ENCODE measurements at regions not wholly inside any gene's neighbourhood (a gene's known extent, or its start where the extent isn't known, plus 50 kb on each side); places are given as distances from the start of the nearest gene placed in this dataset.
A peak's percentile ranks its signal among the peaks of the same experiment; 100 is the strongest.

DNA sequence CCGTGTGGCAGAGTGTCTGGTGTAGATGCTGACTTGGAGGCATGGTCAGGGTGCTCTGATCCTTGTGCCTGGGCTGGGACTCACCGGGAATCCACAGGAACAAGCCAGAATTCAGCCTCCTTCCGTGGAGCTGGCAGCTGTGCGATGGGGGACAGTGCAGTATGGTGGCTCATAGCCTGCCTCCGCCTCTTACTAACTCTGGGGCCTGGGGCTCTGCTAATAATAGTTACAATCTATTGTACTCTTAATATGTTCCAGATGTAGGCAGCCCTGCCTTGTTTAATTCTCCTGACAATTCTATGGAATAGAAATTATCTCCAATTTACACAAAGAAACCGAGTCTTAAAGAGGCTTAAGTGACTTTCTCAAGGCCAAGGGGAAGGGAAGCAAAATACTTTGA lies 77.6 kb downstream of the PCDH1 start:
- H3K4me3 ChIP-seq (ENCODE audit: low read length): no peak overlapping the region
- DNase-seq (ENCODE audit: low read depth, low spot score): no peak

DNA sequence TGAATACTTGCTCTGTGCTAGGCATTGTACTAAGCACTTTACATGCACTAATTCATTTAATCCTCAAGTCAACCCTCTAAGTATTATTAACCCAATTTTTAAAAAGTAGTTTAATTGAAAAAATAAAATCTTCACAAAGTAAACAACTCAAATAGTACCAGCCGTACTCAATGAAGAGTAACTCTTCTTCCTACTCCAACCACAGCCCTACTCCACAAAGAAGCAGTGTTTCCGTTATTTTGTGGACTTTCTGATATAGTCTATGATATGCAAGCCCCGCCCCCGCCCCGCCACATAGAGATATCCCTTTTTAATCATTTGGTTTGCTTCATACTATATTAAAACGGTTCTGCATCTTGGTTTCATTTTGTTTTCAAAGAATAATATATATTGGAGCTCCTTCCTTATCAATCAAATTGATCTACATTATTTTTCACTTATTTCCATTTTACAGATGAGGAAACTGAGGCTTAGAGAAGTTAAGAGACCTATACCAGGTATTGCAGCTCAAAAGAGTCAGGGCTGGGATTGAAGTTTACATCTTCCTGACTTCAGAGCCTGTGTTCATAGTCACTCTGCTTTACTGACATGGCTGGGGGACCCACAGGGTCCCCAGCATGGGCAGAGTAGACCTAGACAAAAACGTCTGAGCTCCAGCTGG lies 78.6 kb downstream of the PCDH1 start:
- DNase-seq (ENCODE audit: low read depth, low spot score): peak; percentile 53
- H3K4me3 ChIP-seq (ENCODE audit: low read length): no peak overlapping the region

DNA sequence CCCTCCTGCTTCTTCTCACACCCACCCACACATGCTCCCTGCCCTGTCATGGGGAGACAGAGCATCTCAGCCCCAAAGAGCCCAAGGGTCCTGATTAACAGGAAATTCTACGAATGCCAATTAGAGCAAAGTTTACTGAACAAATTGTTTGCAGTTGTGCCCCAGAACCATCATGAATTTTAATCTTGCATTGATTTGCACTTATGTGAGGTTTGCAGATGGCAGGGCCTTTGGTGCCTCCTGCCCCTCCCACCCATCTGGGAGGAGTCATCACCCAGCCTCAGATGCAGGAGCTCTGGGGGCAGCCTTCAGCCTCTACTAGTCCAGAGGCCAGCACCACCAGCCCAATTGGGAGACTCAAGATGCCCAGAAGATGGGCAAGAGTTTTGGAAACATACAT lies 80.8 kb downstream of the PCDH1 start:
- DNase-seq (ENCODE audit: low read depth, low spot score): no peak
- no peak overlapping the region for H3K4me3 ChIP-seq (ENCODE audit: low read length)

DNA sequence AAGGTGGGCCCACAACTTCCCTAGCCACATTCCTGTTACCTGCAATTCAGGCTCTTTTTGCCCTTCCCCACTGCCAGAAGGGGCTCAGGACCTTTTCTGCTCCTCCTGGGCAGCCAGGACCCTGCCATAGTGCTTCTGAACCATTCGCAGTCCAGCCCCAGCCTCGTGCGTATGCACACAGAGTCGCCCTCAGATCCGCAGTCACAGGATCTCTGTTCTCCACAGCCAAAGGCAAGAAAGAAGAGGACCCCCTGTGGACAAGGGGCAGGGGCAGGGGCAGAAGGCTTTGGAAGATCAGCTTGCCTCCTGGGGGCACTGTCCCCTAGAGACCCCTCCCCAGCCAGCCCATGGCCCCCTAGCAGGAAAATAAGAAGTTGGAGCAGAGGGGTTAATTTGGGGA lies 82.8 kb downstream of the PCDH1 start:
- DNase-seq (ENCODE audit: low read depth, low spot score): no peak
- no peak overlapping the region for H3K4me3 ChIP-seq (ENCODE audit: low read length)

DNA sequence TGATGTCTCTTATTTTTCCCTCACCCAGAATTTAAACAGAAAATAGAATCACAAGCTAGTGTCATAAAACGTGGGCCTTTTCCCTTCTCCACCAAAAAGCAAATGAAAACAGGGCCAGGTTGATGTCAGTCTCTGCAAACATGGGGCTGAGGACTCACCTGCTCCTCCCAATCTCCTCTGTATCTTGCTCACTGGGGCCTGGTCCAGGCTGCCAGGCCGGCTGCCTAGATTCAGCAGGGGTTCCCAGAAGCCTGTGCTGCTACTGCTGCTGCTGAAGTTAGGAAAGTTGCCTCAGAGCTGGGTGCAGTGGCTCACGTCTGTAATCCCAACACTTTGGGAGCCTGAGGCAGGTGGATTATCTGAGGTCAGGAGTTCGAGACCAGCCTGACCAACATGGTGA lies 84.3 kb downstream of the PCDH1 start:
- H3K4me3 ChIP-seq (ENCODE audit: low read length): no peak overlapping the region
- DNase-seq (ENCODE audit: low read depth, low spot score): no peak

DNA sequence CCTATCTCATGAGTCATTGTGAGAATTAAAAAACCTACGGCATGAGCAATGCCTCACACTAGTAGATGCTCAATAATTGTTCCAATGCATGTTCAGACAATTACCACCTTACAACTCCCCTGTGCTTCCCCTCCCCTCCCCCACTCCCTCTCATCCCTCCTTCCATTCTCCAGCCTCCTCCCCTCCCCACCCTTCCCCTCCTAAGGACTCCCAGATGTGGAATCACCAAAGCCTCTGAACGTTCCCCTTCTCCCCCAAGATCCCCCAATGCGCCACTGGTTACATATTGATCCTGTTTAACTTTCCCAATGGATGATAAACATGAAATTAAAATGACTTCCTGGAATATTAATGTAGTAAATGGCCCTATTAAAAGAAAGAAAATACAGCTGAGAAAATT lies 84.8 kb downstream of the PCDH1 start:
- H3K4me3 ChIP-seq (ENCODE audit: low read length): no peak overlapping the region
- DNase-seq (ENCODE audit: low read depth, low spot score): no peak

DNA sequence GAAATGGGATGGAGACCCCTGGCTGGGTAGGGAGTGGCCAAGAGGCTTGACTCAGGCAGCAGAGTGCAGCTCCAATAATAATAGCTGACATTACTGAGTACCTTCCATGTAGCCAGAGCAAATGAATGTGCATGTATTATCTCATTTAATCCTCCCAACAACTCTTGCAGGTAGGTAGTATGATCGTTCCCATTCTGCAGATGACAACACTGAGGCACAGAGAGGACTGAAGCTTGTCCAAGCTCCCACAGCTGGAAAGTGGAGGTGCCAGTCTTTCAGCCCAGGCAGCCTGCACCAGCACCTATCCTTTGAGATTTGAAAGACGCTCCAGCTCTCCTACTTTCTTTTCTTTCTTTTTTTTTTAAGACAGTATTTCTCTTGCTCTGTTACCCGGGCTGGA lies 87.6 kb downstream of the PCDH1 start:
- DNase-seq (ENCODE audit: low read depth, low spot score): no peak
- H3K4me3 ChIP-seq (ENCODE audit: low read length): no peak overlapping the region

DNA sequence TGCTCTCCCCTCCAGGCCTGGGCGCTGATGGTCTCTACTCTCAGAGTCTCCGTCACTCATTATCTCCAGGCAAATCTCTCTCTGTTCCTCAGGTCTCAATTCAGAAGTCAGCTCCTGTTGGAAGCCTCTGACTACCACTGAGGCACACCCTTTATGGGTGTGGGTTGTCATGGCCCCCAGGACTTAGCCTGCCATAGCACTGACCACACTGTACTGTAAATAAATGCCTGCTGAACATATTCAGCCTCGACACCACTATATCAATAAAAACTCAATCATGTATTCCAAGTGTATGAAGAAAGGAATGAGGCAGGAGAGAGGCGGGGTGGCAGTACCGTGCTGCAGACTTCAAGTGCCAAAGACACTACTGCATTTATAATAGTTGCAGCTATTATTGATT lies 88.9 kb downstream of the PCDH1 start:
- H3K4me3 ChIP-seq (ENCODE audit: low read length): no peak overlapping the region
- no peak for DNase-seq (ENCODE audit: low read depth, low spot score)

DNA sequence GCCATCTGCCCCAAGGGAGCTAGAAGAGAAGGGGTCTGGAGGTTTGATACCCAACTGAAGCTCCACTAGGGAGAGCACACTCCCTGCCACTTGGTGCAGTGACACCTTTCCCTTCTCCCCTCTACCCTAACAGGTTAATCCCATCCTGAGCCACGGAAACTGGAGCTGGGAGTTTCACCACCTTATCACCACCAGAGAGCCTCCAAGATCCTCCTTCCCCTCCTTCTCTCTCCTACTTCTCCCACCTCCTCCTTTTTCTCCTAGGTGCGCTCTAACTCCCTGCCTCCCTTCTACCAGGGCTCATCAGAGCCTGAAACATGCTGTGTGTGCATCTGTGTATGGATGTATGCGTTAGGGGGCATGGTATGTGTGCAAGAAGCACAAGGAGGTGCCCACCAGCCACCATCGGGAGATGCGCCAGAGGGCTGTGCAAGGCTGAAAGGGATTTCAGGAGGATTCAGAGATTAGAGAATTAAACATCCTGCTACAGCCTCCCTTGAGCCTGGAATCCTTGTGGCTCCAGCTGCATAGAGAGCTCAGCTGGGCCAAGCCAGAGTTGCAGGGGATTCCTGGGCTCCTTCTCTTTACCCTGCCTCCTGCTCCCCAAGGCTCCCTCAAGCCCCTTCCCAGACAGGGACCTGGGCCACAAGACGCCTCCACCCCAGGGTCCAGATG lies 89.8 kb downstream of the PCDH1 start:
- DNase-seq (ENCODE audit: low read depth, low spot score): no peak

DNA sequence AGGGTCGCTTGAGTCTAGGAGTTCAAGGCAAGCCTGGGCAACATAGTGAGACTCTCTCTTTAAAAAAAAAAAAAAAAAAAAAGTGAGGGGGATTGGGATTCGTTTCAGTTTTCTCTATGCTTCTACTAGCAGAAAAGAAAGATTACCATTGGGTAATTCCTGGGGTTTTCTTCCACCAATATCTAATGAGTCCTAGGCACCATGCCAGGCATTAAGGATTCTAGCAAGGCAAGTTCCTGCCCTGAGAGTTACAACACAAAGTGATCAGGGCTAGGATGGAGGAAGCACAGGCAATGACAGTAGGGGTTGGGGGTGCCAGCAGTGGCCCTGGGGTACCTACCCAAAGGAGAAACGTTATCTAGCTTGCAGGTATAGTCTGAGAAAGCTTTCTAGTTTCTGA lies 90.8 kb downstream of the PCDH1 start:
- no peak overlapping the region for H3K4me3 ChIP-seq (ENCODE audit: low read length)
- DNase-seq (ENCODE audit: low read depth, low spot score): no peak

More for the DNA sequence above, 89.8 kb downstream of the PCDH1 start:
- H3K4me3 ChIP-seq (ENCODE audit: low read length): no peak overlapping the region

DNA sequence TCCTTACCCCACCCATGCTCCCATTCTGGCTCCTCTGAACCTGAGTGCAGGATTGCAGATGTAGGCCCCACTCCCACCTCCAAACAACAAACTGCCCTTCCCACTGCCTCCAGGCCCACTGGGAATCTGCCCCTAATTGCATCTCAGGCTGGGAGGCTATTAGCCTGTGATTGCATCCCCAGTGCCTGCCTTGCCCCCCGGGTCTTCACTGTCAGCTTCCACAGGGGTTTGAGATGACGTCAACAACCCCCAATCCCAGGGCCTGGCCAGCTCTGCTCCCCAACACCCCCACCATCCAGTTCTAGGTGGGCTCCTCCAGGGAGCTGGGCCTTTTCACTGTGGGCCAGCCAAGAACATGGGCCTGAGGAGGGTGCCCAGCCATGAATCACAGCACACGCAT lies 91.5 kb downstream of the PCDH1 start:
- no peak overlapping the region for H3K4me3 ChIP-seq (ENCODE audit: low read length)

DNA sequence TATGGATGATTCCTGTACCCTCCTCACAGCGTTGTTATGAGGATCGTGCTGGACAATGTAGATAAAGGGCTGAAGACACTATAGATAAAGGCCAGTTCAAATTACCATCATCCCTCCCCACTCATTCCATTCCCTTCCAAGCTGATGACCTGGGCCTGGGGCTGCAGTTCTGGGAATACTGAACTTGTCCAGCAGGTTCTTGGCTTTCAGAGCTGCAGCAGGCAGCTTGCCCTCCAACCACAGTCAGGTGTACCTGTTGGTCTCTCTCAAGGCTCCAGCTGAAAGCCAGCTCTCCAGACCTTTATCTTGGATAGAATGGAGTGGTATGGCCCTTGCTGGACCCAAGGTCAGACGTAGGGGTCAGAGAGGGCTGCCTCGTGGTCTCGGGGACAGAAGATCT lies 92.5 kb downstream of the PCDH1 start:
- DNase-seq (ENCODE audit: low read depth, low spot score): no peak
- no peak overlapping the region for H3K4me3 ChIP-seq (ENCODE audit: low read length)

More for the DNA sequence above, 91.5 kb downstream of the PCDH1 start:
- DNase-seq (ENCODE audit: low read depth, low spot score): no peak

DNA sequence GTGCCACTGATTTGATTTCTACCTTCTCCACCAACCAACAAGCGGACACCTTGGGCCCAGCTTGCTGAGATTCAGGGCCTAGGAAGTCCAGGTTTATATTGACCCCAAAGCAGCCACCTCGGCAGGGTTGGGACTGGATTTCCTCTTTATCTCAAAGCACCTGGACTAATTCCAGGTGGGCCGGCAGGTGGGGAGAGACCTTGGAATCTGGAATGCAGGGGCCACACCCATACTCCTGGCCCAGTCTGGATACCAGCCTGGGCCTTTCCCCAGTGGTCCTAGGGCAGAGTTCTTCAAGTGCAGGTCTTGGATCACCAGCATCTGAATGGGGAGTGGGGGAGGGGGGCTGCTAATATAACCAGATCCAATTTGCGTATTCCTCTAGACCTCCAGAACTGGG lies 93.1 kb downstream of the PCDH1 start:
- no peak for DNase-seq (ENCODE audit: low read depth, low spot score)
- H3K4me3 ChIP-seq (ENCODE audit: low read length): no peak overlapping the region

DNA sequence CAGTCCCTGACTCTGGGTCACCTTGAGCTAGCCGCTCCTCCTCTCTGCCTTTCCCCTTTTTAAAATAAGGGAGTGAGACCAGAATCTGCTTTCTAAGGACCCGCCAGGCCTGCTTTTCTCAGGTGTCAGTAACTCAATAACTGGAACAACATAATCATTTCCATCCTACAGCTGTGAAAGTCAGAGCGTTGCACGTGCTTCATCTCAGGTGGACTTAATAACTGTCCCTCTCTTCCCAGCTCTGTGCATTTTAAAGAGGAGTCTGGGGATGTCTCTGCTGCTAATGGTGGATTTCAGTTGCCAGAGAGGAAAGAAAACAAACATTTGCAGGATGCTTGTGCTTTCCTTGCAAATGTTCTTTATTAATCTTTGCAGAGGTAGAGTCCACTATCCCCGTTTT lies 93.7 kb downstream of the PCDH1 start:
- DNase-seq (ENCODE audit: low read depth, low spot score): no peak

DNA sequence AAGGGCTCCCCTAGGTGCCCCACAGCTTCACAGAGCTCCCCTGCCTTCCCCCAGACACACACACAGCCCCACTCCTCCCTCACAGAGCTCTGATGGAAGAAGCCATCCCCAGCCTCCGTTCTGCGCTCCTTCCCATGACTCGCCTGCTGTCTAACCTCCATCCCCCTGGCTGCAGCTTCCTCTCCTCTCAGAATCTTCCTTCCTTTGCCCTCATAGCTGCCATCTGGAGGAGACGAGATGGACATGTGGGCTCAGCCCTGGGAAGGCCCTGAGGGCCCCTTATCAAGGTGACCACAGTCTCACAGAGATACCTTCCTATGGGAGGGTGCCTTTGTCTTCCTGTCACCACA lies 94.3 kb downstream of the PCDH1 start:
- H3K4me3 ChIP-seq (ENCODE audit: low read length): no peak overlapping the region
- no peak for DNase-seq (ENCODE audit: low read depth, low spot score)

More for the DNA sequence above, 93.7 kb downstream of the PCDH1 start:
- no peak overlapping the region for H3K4me3 ChIP-seq (ENCODE audit: low read length)

DNA sequence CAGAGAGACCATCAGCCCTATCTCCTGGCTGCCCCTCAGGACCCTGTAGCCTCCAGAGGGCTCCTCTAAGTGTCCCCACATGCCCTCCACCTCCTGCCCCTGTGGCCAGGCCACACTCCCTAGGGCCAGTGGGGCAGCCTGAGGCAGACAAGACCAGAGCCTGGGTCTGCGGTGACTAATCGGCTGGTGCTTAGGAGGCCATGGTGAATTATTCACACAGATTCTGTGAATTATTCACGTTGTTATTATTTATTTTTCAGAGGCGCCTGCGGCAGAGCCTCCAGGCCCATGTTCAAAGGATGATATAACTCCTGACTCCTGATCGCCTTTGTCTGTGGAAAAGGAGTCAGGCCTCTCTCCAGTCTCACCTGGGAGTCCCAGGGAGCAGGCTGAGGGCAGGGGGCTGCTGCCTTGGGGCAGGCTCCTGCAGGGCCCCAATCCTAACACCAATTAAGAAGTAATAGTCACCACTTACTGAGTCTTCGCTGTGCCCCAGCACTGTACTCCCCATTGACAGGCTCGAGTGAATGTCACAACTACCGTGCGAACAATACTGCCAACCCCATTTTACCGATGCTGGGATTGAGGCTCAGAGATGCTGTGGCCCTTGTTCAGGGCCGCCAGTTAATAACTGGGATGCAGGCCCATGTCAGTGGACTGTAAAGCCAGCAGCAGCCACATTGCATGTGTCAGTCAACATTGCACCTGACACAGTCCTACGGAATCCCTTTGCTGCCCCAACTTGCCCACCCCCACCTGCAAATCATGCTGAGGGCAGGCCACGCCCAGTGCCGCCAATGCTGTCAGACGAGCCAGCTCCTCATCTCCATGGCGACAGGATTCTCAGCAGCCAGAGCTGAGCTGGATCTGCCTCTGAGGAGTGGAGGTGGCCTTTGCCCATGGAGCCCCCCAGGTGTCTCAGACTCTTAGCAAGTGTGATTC lies 94.9 kb downstream of the PCDH1 start:
- DNase-seq (ENCODE audit: low read depth, low spot score): no peak
- H3K4me3 ChIP-seq (ENCODE audit: low read length): no peak overlapping the region

DNA sequence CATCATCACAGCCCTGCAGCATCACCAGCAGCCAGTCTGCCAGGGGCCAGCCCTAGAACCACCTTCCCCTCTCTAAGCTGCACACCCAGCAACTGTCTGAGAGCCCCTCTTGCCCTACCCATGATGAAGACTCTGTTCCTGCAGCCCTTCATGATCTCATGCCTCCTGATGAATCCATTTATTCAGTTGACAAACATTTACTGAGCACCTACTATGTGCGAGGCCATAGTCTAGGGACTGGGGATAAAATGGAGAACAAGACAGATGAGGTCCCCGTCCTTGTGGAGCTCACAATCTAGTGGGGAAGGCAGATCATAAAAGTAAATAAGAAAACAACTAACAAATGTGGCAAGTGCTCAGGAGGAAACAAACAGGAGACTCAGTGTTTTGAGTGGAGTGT lies 96.3 kb downstream of the PCDH1 start:
- no peak overlapping the region for H3K4me3 ChIP-seq (ENCODE audit: low read length)
- no peak for DNase-seq (ENCODE audit: low read depth, low spot score)

DNA sequence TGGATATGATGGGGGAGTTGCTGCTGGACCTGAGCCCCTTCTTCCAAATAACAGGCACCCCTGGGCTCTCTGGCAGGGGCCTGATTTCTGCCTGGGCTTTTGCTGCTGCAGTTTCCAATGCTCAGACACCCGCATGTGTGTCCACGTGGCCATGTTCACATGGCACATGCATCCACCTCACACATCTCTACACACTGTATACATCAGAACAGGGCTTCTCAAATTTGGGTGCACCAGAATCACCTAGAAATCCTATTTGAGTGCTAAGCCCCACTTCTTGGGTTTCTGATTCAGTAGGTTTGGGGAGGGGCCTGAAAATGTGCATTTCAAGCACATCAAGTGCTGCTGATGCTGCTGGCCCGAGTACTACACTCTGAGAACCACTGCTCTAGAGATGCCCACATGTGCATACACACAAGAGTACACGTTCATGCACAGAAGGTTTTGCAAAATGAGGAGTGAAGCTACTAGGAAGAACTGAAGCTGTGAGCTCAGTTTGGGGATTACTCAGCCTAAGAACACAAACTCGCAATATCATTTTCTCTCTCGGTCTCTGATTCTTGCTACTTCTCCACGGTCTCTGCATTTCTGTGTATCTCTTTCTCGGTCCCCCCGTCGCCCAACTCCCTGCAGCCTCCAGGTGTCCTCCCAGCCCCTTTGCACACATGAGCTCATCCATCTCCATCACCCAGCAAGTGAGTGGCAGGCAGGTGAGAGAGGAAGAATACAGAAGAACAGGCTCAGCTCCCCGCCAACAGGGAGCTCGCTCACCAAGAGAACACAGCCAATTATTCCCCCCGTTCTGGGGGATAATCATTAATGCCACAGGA lies 97.0 kb downstream of the PCDH1 start:
- DNase-seq (ENCODE audit: low read depth, low spot score): no peak
- no peak overlapping the region for H3K4me3 ChIP-seq (ENCODE audit: low read length)

DNA sequence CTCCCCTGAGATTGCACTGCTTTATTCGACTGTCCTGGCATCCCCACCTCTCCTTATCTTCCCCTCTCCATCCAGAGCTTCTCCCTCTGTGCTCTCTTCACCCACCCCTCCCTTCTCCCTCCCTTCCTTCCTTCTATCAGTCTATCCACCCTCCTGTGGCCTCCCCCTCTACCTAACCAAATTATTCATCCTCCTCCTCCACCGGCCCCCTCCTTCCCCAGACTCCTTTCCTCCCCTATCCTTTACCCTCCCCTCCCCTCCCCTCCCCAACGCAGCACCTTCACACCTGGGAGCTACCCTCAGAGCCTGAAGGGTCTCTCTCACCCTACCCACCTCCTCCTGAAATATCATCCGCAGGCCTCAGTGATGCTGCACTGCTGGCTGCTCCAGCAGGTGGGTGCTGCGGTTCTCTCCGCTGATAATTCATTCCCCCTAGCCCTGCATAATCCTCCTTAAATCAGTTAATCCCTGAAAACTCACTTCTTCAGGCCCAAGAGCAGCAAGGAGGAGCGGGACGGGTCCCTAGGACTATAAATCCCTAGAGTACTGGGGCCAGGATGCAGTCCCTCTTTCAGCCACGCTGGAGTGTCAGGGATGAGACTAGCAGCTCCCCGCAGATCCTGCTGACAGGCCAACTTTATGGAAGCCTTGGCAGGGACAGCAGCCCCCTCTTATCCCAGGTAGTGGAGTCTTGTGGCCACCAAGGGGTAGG lies 97.8 kb downstream of the PCDH1 start:
- no peak overlapping the region for H3K4me3 ChIP-seq (ENCODE audit: low read length)
- no peak for DNase-seq (ENCODE audit: low read depth, low spot score)

Measured in Jurkat, Clone E6-1 (cell line).